Skeletal muscle satellite cell (primary cell): ENCODE measurements at regions not wholly inside any gene's neighbourhood (a gene's known extent, or its start where the extent isn't known, plus 50 kb on each side); places are given as distances from the start of the nearest gene placed in this dataset.

Experiments used
- H3K27me3 ChIP-seq: 2 replicates; pipeline ENCODE4 v1.7.0; 2013; ENCODE audit warnings: low read length; ENCODE audit not compliant: control insufficient read depth, insufficient read depth
- H3K36me3 ChIP-seq: 2 replicates; pipeline ENCODE4 v1.7.0; 2013; ENCODE audit warnings: mild to moderate bottlenecking, control low read depth, low read length; ENCODE audit not compliant: insufficient read depth
- H3K4me1 ChIP-seq: 2 replicates; pipeline ENCODE4 v1.7.0; 2013; ENCODE audit warnings: low read length; ENCODE audit not compliant: control insufficient read depth, insufficient read depth
- H3K4me2 ChIP-seq: 2 replicates; pipeline ENCODE4 v1.7.0; 2013; ENCODE audit warnings: mild to moderate bottlenecking, low read length
- H3K4me3 ChIP-seq: 2 replicates; pipeline ENCODE4 v1.7.0; 2013; ENCODE audit warnings: low read length
- H3K9ac ChIP-seq: 2 replicates; pipeline ENCODE4 v1.7.0; 2013; ENCODE audit warnings: mild to moderate bottlenecking, low read depth, low read length, moderate library complexity
- H3K9me3 ChIP-seq: replicated peaks from 2 replicates; pipeline ENCODE4 v1.7.0; 2013; ENCODE audit warnings: mild to moderate bottlenecking, control low read depth, low read length

DNA sequence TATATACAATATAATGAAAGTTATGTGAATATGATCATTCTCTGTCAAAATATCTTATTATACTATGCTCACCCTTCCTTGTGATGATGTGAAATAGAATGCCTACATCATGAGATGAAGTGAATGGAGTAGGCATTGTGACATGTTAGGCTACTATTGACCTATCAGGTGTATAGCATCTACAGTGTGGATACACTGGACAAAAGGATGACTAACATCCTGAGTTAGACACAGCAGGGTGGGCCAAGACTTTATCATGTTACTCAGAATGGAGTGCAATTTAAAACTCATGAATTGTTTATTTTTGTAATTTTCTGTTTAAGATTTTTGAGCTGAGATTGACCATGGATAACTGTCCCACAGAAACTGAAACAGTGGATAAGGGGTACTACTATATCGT, 53.4 kb upstream of the NAV3 start:
- H3K9ac ChIP-seq: no peak overlapping the region
- no peak overlapping the region for H3K4me3 ChIP-seq
- no peaks in the 10 kb centered on the region for H3K27me3 ChIP-seq
- H3K4me2 ChIP-seq: no peak overlapping the region
- no peaks in the 10 kb centered on the region for H3K36me3 ChIP-seq
- H3K9me3 ChIP-seq: no peaks in the 10 kb centered on the region
- no peaks in the 10 kb centered on the region for H3K4me1 ChIP-seq

GRCh38 chr12:77774761-77775160, 55.9 kb upstream of the NAV3 start:
- H3K4me2 ChIP-seq: no peak overlapping the region
- H3K9me3 ChIP-seq: no peaks in the 10 kb centered on the region
- no peaks in the 10 kb centered on the region for H3K4me1 ChIP-seq
- H3K9ac ChIP-seq: no peak overlapping the region
- H3K36me3 ChIP-seq: no peaks in the 10 kb centered on the region
- H3K27me3 ChIP-seq: no peaks in the 10 kb centered on the region
- H3K4me3 ChIP-seq: no peak overlapping the region

DNA sequence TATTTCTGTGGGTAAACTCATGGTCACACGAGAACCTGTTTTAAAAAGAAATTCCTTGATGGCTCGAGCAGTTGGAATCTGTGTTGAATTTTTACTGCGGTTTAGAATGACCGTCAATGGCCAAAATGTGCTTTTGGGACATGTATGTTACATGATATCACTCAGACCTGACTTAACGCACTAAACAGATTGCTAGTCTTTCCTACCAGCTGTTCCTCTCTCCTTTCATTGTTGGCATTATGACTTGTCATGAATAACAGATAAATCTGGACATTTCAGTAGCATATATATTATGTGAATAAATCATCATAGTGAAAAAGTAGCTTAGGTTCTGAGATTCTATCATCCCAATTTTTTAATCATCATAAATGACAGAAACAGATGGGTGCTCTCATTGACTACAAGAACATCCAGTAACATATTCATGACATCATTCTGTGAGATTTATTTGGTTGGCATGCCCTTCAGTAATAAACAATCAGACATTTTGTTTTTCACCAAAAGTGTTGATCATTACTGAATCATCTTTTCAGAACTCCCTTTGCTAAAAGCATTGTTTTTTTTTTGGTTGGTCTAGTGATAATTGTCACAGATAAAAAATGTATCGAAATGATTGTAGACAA, 57.9 kb upstream of the NAV3 start:
- H3K9ac ChIP-seq: no peak overlapping the region
- peaks cover 4% of the 10 kb centered on the region for H3K9me3 ChIP-seq
- H3K4me1 ChIP-seq: no peaks in the 10 kb centered on the region
- H3K4me3 ChIP-seq: no peak overlapping the region
- peak overlapping the region; percentile 37 for H3K4me2 ChIP-seq
- H3K36me3 ChIP-seq: no peaks in the 10 kb centered on the region
- H3K27me3 ChIP-seq: no peaks in the 10 kb centered on the region

DNA sequence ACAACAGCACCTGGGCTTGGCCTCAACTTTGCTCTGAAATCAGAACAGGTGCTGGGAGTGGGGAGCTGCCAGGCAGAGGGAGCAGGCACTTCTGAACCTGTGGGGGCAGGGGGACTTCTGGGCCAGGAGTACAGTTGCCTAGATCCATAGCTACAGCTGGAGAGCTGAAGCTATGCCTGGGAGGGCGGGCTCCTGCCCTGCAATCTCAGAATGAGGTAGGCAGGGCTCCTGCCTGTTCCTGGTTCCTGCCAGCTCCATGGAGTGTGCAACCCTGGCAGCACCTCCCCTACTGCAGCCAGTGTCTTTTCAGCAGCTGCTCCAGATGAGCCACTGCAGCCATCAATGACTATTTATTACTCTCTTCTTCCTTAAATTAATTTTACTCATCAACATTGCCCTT, 62.1 kb upstream of the NAV3 start:
- Histone ChIP-seq H3K9me3 (peaks cover 8% of the 10 kb centered on the region), H3K36me3 (no peaks in the 10 kb centered on the region), H3K27me3 (no peaks in the 10 kb centered on the region), H3K4me3 (no peak overlapping the region), H3K4me1 (no peaks in the 10 kb centered on the region), H3K9ac (no peak overlapping the region), H3K4me2 (no peak overlapping the region)

GRCh38 chr12:77767756-77768343, 62.8 kb upstream of the NAV3 start:
- H3K4me2 ChIP-seq: no peak overlapping the region

GRCh38 chr12:77767335-77767734, 63.4 kb upstream of the NAV3 start:
- H3K27me3 ChIP-seq: no peaks in the 10 kb centered on the region

More at GRCh38 chr12:77767756-77768343, 62.8 kb upstream of the NAV3 start:
- Histone ChIP-seq H3K9me3 (peaks cover 8% of the 10 kb centered on the region), H3K9ac (no peak overlapping the region), H3K36me3 (no peaks in the 10 kb centered on the region), H3K27me3 (no peaks in the 10 kb centered on the region), H3K4me1 (no peaks in the 10 kb centered on the region), H3K4me3 (no peak overlapping the region)

DNA sequence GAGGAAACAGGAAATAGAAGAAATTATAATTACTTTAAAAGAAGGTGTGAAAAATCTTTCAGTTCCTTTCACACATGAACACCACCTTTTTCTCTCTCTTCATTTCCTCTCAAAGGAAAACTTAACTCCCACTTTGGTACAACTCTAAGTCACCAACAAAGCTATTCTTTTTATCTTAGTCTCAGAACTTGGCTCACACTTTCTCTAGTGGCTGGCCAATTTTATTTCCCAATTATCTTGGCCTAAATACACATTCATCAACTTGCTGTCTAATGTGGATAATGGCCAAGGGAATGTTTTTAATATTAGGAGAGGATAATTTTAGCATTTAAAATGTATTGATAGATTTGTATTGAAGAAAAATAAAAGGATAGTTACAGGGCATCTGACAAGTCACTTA, 64.5 kb upstream of the NAV3 start:
- no peaks in the 10 kb centered on the region for H3K4me1 ChIP-seq
- no peaks in the 10 kb centered on the region for H3K27me3 ChIP-seq
- no peaks in the 10 kb centered on the region for H3K36me3 ChIP-seq
- H3K9me3 ChIP-seq: peaks cover 8% of the 10 kb centered on the region
- H3K9ac ChIP-seq: no peak overlapping the region
- H3K4me2 ChIP-seq: no peak overlapping the region
- no peak overlapping the region for H3K4me3 ChIP-seq

More at GRCh38 chr12:77767335-77767734, 63.4 kb upstream of the NAV3 start:
- Histone ChIP-seq H3K4me1 (no peaks in the 10 kb centered on the region), H3K9ac (no peak overlapping the region), H3K9me3 (peaks cover 8% of the 10 kb centered on the region), H3K4me2 (no peak overlapping the region), H3K36me3 (no peaks in the 10 kb centered on the region), H3K4me3 (no peak overlapping the region)

DNA sequence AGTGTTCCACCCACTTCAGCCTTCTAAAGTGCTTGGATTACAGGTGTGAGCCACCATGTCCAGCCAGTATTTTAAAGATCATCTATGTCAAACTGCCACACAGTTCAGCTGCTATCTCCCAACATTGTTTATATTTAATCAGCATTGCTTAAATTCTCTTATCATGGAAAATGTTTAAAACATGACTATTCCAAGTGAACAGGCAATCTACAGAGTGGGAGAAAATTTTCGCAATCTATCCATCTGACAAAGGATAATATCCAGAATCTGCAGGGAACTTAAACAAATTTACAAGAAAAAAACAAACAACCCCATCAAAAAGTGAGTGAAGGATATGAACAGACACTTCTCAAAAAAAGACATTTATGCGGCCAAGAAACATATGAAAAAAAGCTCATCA, 69.4 kb upstream of the NAV3 start:
- H3K4me3 ChIP-seq: no peak overlapping the region
- no peaks in the 10 kb centered on the region for H3K9me3 ChIP-seq
- H3K9ac ChIP-seq: no peak overlapping the region
- H3K36me3 ChIP-seq: no peaks in the 10 kb centered on the region
- H3K4me2 ChIP-seq: no peak overlapping the region
- no peaks in the 10 kb centered on the region for H3K27me3 ChIP-seq
- H3K4me1 ChIP-seq: no peaks in the 10 kb centered on the region

GRCh38 chr12:77760271-77761025, 70.2 kb upstream of the NAV3 start:
- Histone ChIP-seq H3K9ac (no peak overlapping the region), H3K4me1 (no peaks in the 10 kb centered on the region), H3K27me3 (no peaks in the 10 kb centered on the region), H3K4me2 (no peak overlapping the region), H3K9me3 (no peaks in the 10 kb centered on the region), H3K4me3 (no peak overlapping the region), H3K36me3 (no peaks in the 10 kb centered on the region)

DNA sequence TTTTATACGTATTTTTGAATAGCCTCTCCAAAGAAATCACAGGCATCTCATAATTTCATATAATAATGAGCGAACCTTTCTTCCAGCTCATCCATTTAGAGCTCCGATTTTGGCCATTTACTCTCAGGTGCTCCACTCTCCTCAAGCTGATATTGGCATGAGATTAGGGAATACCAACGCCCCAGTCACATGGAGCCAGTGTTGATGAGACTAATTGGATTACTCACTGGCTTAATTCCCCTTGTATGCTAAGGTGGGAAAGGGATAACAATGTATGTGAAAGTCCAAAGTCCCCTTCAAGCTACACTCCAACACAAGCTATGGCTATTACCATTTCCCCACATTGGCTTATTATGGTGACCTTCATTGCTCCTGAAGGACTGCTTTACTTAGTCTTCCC, 76.6 kb upstream of the NAV3 start:
- no peak overlapping the region for H3K4me2 ChIP-seq
- peaks cover 3% of the 10 kb centered on the region for H3K27me3 ChIP-seq
- H3K4me3 ChIP-seq: no peak overlapping the region
- peaks cover 7% of the 10 kb centered on the region for H3K4me1 ChIP-seq
- H3K9ac ChIP-seq: no peak overlapping the region
- H3K36me3 ChIP-seq: no peaks in the 10 kb centered on the region
- no peaks in the 10 kb centered on the region for H3K9me3 ChIP-seq

- Histone ChIP-seq H3K9ac (no peak overlapping the region), H3K4me2 (no peak overlapping the region), H3K4me3 (no peak overlapping the region), H3K36me3 (no peaks in the 10 kb centered on the region), H3K4me1 (peaks cover 7% of the 10 kb centered on the region), H3K9me3 (no peaks in the 10 kb centered on the region), H3K27me3 (peaks cover 3% of the 10 kb centered on the region)
Measured at GRCh38 chr12:77751939-77752338, 78.8 kb upstream of the NAV3 start.

GRCh38 chr12:77746096-77746495, 84.6 kb upstream of the NAV3 start:
- Histone ChIP-seq H3K27me3 (no peaks in the 10 kb centered on the region), H3K36me3 (no peaks in the 10 kb centered on the region), H3K4me2 (no peak overlapping the region), H3K4me1 (no peaks in the 10 kb centered on the region), H3K9ac (no peak overlapping the region), H3K9me3 (no peaks in the 10 kb centered on the region), H3K4me3 (no peak overlapping the region)
